Vagina (tissue), 2 donors: ENCODE measurements at regions not wholly inside any gene's neighbourhood (a gene's known extent, or its start where the extent isn't known, plus 50 kb on each side); places are given as distances from the start of the nearest gene placed in this dataset.

Experiments used
- POLR2A ChIP-seq, 2 donors: fragments of 450-650 bp; IDR thresholded peaks; one replicate each; pipeline ENCODE4 v1.6.1; 2017; ENCODE audit warnings: antibody characterized with exemption in 2 of 2, mild to moderate bottlenecking in 2 of 2, moderate library complexity in 2 of 2
- POLR2AphosphoS5 ChIP-seq, 2 donors: sonication (generic); formaldehyde crosslinking; IDR thresholded peaks; one replicate each; pipeline ENCODE4 v1.9.0; 2017; ENCODE audit warnings: antibody characterized with exemption in 2 of 2, mild to moderate bottlenecking in 2 of 2, low read depth in 1 of 2; ENCODE audit not compliant: insufficient read depth in 1 of 2
- TF ChIP-seq, protein P1 (sequence below), 3 experiments: fragments of 450-650 bp in 2 of 3; fragments of 200-600 bp in 1 of 3; sonication (generic) in 1 of 3; IDR thresholded peaks; one replicate each; pipeline ENCODE4 v1.5.1; 2017 to 2019; ENCODE audit warnings: antibody characterized with exemption in 3 of 3, mild to moderate bottlenecking in 2 of 3, moderate library complexity in 2 of 3

DNA sequence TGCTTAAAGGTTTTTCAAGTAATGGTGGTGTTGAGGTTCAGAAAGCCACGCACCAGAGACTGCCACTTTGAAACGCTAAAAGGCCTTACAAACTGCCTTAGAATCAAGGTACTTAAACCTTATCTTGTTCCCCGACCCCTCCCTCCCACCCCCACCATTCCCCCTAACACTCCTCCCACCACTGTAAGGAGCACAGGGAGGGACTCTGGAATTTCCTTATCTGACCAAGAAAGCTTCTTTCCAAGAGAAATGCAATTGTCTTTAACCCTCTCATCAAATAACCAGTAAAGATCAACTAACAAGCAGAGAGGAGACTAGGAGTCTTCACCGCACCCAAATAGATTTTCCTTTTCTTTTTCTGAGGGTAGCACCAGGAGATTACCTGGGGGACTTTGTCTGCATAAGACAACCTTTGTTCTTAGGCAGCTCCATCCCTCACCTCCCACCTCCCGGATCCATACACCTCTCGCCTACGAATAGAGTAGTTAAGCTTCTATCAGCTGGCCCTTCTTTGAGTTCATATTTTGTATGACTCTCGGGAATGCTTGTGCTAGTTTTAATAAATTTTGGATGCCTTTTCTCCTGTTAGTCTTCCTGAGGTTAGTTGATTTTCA is 137.7 kb upstream of the ADGRL2 start:
- TF ChIP-seq POLR2AphosphoS5 (IDR thresholded peaks at IDR 0.05; ENCODE audit: insufficient read depth in 1 of 2, low read depth in 1 of 2) (no peak), POLR2A (IDR thresholded peaks at IDR 0.05) (no peak)
- TF ChIP-seq, protein P1, sequence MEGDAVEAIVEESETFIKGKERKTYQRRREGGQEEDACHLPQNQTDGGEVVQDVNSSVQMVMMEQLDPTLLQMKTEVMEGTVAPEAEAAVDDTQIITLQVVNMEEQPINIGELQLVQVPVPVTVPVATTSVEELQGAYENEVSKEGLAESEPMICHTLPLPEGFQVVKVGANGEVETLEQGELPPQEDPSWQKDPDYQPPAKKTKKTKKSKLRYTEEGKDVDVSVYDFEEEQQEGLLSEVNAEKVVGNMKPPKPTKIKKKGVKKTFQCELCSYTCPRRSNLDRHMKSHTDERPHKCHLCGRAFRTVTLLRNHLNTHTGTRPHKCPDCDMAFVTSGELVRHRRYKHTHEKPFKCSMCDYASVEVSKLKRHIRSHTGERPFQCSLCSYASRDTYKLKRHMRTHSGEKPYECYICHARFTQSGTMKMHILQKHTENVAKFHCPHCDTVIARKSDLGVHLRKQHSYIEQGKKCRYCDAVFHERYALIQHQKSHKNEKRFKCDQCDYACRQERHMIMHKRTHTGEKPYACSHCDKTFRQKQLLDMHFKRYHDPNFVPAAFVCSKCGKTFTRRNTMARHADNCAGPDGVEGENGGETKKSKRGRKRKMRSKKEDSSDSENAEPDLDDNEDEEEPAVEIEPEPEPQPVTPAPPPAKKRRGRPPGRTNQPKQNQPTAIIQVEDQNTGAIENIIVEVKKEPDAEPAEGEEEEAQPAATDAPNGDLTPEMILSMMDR (IDR thresholded peaks at IDR 0.05) = no peak
